WI38 (cell line): ENCODE measurements at regions not wholly inside any gene's neighbourhood (a gene's known extent, or its start where the extent isn't known, plus 50 kb on each side); places are given as distances from the start of the nearest gene placed in this dataset.

ENCODE experiments used
- H3K4me3 ChIP-seq: 2 replicates; pipeline ENCODE4 v1.5.1; 2011; ENCODE audit warnings: low read depth, mild to moderate bottlenecking, control low read depth, low read length
- TF ChIP-seq, protein P1 (sequence below): IDR thresholded peaks from 2 replicates; pipeline ENCODE4 v1.5.1; 2012; ENCODE audit warnings: low read depth, mild to moderate bottlenecking, control low read depth, low read length

DNA sequence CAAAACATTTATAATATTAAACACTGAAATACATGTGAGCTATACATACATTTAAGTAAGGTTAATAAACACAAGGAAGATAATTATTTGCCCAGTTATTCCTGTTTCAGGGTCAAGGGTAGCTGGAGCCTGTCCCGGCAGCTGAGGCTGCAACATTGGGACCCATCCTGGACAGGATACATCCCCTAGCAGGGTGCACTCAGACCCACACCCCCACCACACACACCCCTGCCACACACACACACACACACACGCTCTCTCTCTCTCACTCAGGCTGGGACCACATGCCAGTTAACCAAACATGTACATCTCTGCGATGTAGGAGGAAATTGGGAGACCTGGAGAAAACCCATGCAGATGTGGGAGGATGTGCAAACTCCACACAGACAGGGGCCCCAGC, 112.6 kb upstream of the TMCC3 start:
- H3K4me3 ChIP-seq, result no peak overlapping the region
- TF ChIP-seq, protein P1, sequence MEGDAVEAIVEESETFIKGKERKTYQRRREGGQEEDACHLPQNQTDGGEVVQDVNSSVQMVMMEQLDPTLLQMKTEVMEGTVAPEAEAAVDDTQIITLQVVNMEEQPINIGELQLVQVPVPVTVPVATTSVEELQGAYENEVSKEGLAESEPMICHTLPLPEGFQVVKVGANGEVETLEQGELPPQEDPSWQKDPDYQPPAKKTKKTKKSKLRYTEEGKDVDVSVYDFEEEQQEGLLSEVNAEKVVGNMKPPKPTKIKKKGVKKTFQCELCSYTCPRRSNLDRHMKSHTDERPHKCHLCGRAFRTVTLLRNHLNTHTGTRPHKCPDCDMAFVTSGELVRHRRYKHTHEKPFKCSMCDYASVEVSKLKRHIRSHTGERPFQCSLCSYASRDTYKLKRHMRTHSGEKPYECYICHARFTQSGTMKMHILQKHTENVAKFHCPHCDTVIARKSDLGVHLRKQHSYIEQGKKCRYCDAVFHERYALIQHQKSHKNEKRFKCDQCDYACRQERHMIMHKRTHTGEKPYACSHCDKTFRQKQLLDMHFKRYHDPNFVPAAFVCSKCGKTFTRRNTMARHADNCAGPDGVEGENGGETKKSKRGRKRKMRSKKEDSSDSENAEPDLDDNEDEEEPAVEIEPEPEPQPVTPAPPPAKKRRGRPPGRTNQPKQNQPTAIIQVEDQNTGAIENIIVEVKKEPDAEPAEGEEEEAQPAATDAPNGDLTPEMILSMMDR, result no peak

DNA sequence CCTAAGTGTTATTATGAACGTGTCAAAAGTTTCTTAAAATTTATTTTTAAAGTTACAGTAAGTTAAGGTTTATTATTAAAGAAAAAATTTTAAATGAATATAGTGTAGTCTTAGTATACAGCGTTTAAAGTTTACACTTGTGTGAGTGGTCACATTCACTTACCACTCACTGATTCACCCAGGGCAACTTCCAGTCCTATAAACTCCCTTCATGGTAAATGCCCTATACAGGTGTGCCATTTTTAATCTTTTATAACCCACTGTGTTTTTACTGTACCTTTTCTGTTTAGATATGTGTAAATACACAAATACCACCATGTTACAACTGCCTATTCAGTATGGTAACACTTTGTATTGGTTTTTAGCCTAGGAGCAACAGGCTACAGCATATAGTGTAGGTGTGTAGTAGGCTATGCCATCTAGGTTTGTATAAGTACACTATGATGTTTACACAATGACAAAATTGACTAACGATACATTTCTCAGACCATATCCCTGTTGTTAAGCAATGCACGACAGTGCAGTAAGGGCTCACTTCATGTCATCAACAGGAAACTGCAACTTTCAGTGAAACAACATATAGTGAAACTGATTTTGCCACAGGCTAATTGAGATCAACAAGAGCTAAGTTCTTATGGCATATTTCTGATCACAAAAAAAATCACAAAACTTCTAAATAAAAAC, 112.0 kb upstream of the TMCC3 start:
- H3K4me3 ChIP-seq, result no peak overlapping the region
- TF ChIP-seq, protein P1, result no peak

DNA sequence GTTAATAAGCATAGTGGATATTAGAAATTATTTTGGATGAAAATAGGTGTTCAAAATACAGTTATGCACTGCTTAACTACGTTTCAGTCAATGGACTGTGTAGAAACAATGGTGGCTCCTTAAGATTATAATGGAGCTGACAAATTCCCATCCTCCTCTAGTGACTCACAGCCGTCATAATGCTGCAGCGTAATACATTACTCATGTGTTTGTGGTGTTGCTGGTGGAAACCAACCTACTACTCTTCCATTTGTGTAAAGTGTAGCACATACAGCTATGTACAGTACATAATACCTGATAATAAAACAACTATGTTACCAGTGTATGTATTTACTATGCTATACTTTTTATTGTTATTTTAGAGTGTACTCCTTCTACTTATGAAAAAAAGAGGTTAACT, 111.2 kb upstream of the TMCC3 start:
- TF ChIP-seq, protein P1, result no peak
- H3K4me3 ChIP-seq, result no peak overlapping the region

DNA sequence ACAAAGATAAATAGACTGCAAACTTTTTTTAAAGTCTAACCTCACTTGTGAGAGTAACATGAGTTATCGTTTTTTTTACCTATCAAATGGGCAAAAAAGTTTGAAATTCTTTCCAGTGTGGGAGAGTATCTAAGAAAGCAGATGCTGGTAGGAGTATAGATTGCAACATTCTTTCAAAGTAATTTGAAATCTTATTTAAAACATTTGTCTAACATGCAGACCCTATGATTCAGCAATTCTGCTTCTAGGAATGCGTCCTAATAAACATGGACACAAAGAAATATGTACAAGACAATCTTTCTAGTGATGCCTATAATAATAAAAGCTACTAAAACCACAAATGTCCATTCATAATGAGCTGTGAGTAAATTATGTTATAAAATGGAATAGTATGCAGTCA, 110.4 kb upstream of the TMCC3 start:
- TF ChIP-seq, protein P1, result no peak
- no peak overlapping the region for H3K4me3 ChIP-seq

DNA sequence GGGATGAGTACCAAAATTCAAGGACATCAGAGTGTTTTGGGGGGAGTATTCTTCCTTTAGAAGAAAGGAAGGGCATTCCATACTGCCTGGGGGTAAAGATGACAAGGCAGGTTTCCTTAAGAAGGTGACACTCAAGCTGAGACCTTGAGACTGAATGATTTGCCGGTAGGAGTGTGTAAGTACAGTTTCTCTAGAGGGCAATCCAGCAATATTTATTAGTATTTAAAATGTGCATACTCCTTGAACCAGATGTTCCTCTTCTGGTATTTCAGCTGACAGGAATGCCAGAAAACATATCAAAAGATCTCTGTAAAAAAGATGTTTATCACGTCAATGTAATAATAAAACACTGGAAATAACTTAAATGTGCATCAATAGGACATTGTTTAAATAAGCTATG, 106.4 kb upstream of the TMCC3 start:
- H3K4me3 ChIP-seq, result no peak overlapping the region
- TF ChIP-seq, protein P1, result no peak

DNA sequence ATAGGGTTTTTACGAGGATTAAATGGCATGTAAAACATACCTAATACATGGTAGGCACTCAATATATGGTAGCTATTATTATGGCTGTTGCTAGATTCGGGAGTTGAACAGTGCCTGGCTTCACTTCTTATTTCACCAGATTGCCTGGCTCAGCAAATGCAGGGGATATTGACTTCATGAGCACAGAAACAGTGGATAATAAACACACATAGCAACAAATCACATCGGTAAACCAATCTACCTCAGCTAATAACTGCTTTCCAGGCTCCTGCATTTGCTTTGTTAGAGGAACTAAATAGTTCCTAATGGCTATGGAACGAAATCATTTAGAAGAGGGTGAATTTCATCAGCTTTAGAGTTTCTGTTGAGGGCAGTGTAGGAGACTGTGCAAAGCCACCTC, 105.2 kb upstream of the TMCC3 start:
- TF ChIP-seq, protein P1, result no peak
- no peak overlapping the region for H3K4me3 ChIP-seq

DNA sequence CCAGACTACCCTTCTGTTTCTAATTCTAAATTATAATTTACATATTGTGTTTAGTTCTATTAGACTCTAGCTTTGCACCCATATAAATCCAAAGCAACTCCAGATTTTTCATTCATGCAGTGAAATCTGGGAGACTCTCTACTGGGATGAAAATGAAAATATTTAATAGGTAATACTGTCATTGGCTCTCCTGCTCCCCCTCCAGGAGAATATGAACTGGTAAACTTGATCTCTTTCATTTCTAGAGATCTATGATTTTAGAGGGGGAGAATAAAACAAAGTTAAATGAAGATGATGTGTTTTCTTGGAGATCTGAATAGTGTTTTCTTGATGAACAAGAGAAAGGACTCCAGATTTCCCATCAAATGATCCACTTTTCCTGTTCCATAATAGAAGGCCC, 104.3 kb upstream of the TMCC3 start:
- TF ChIP-seq, protein P1, result no peak
- H3K4me3 ChIP-seq, result no peak overlapping the region
